H1 (cell line): ENCODE measurements at regions not wholly inside any gene's neighbourhood (a gene's known extent, or its start where the extent isn't known, plus 50 kb on each side); places are given as distances from the start of the nearest gene placed in this dataset.

ENCODE experiments used
- CTCF ChIA-PET: fragments of 300-600 bp; sonication (Branson Sonifier 250); formaldehyde crosslinking; loops from one replicate; lab custom pipeline; 2021; ENCODE audit not compliant: partially characterized antibody; lab: Charles Lee
- POLR2A ChIA-PET: fragments of 300-600 bp; sonication (Branson Sonifier 250); formaldehyde crosslinking; loops from one replicate; lab custom pipeline; 2021; ENCODE audit warnings: inconsistent platforms; ENCODE audit not compliant: partially characterized antibody; lab: Charles Lee
- DNase-seq, 2 experiments: peaks; one replicate each; pipeline versions ENCODE4 v3.0.0 to v3.0.0-alpha.2; 2010 to 2022; ENCODE audit warnings: low spot score in 2 of 2, low read depth in 1 of 2, mixed read lengths in 1 of 2
- FAIRE-seq: peaks from 2 replicates; lab custom pipeline; 2011; peaks lifted over from hg19 to GRCh38; lab: Jason Lieb, UNC
- H2AFZ ChIP-seq: 2 replicates; pipeline ENCODE4 v1.8.1; 2012; ENCODE audit warnings: low read length, inconsistent platforms
- H2AK5ac ChIP-seq: 2 replicates; pipeline ENCODE4 v1.6.1; 2013; ENCODE audit warnings: low read depth, low read length
- H2BK120ac ChIP-seq: replicated peaks from 2 replicates; pipeline ENCODE3; 2013; ENCODE audit warnings: low read depth, low read length, inconsistent platforms
- H2BK12ac ChIP-seq: 2 replicates; pipeline ENCODE4 v1.6.1; 2013; ENCODE audit warnings: low read depth, low read length
- H2BK15ac ChIP-seq: 2 replicates; pipeline ENCODE4 v1.6.1; 2013; ENCODE audit warnings: low read length
- H2BK20ac ChIP-seq: 2 replicates; pipeline ENCODE4 v1.6.1; 2013; ENCODE audit warnings: low read length
- H2BK5ac ChIP-seq: 2 replicates; pipeline ENCODE4 v1.6.1; 2013; ENCODE audit warnings: low read depth, low read length
- H3K14ac ChIP-seq: 2 replicates; pipeline ENCODE4 v1.6.1; 2013; ENCODE audit warnings: inconsistent platforms; ENCODE audit not compliant: insufficient read length
- H3K18ac ChIP-seq: 2 replicates; pipeline ENCODE4 v1.6.1; 2013; ENCODE audit warnings: low read length; ENCODE audit errors: extremely low read depth
- H3K23ac ChIP-seq: 2 replicates; pipeline ENCODE4 v1.6.1; 2013; ENCODE audit warnings: inconsistent platforms; ENCODE audit not compliant: insufficient read length
- H3K23me2 ChIP-seq: 2 replicates; pipeline ENCODE4 v1.6.1; 2013; ENCODE audit warnings: low read depth, low read length
- H3K27ac ChIP-seq: 2 replicates; pipeline ENCODE4 v1.6.1; 2011; ENCODE audit warnings: low read depth, low read length, inconsistent platforms
- H3K27me3 ChIP-seq, 4 experiments: replicated peaks in 1 of 4; 1 replicate in 1 of 4; 2 replicates in 3 of 4; pipeline versions ENCODE4 v1.6.1 to v1.8.1; 2011 to 2013; ENCODE audit warnings: low read length in 3 of 4, mild to moderate bottlenecking in 3 of 4, inconsistent platforms in 2 of 4, mixed read lengths in 2 of 4, moderate library complexity in 1 of 4; ENCODE audit not compliant: control insufficient read depth in 3 of 4, insufficient read depth in 3 of 4; ENCODE audit errors: extremely low read depth in 1 of 4
- H3K36me3 ChIP-seq, 4 experiments: 2 replicates each; pipeline versions ENCODE4 v1.6.1 to v1.8.1; 2011 to 2013; ENCODE audit warnings: mild to moderate bottlenecking in 4 of 4, low read length in 3 of 4, moderate library complexity in 2 of 4, control low read depth in 1 of 4, inconsistent platforms in 1 of 4; ENCODE audit not compliant: insufficient read depth in 4 of 4, control insufficient read depth in 2 of 4
- H3K4ac ChIP-seq: replicated peaks from 2 replicates; pipeline ENCODE3; 2013; ENCODE audit warnings: low read length, low read depth, mixed read lengths, inconsistent platforms; ENCODE audit not compliant: insufficient read length
- H3K4me1 ChIP-seq, 4 experiments: replicated peaks in 1 of 4; 1 replicate in 1 of 4; 2 replicates in 3 of 4; pipeline versions ENCODE4 v1.6.1 to v1.8.1; 2011 to 2013; ENCODE audit warnings: low read length in 3 of 4, inconsistent platforms in 2 of 4, mixed read lengths in 1 of 4; ENCODE audit not compliant: insufficient read depth in 4 of 4, control insufficient read depth in 3 of 4
- H3K4me2 ChIP-seq, 2 experiments: 2 replicates each; pipeline versions ENCODE4 v1.6.1 to v1.8.1; 2011 to 2013; ENCODE audit warnings: low read depth in 2 of 2, low read length in 2 of 2, control low read depth in 1 of 2, inconsistent platforms in 1 of 2, mild to moderate bottlenecking in 1 of 2; ENCODE audit not compliant: insufficient read depth in 1 of 2
- H3K4me3 ChIP-seq, 4 experiments: fragments of 200-600, 300-600 bp in 1 of 4; sonication (generic), shearing (Covaris generic), sonication (Bioruptor Twin) in 1 of 4; 2 replicates each; pipeline versions ENCODE4 v1.5.1 to v1.8.1; 2011 to 2016; ENCODE audit warnings: low read length in 4 of 4, low read depth in 3 of 4, control low read depth in 2 of 4, inconsistent platforms in 2 of 4, mild to moderate bottlenecking in 2 of 4, mixed read lengths in 1 of 4, moderate library complexity in 1 of 4; ENCODE audit not compliant: insufficient read depth in 2 of 4; ENCODE audit errors: extremely low read depth in 1 of 4
- H3K56ac ChIP-seq: replicated peaks from 2 replicates; pipeline ENCODE3; 2013; ENCODE audit warnings: low read depth, mild to moderate bottlenecking, mixed read lengths, low read length, inconsistent platforms; ENCODE audit not compliant: insufficient read length
- H3K79me1 ChIP-seq: 2 replicates; pipeline ENCODE4 v1.6.1; 2013; ENCODE audit warnings: low read depth, low read length, control low read depth
- H3K79me2 ChIP-seq, 2 experiments: 2 replicates each; pipeline versions ENCODE4 v1.6.1 to v1.8.1; 2012 to 2013; ENCODE audit warnings: low read length in 2 of 2, mild to moderate bottlenecking in 2 of 2, inconsistent platforms in 1 of 2; ENCODE audit not compliant: insufficient read depth in 2 of 2, control insufficient read depth in 1 of 2
- H3K9ac ChIP-seq, 4 experiments: replicated peaks in 1 of 4; 1 replicate in 1 of 4; 2 replicates in 3 of 4; pipeline versions ENCODE4 v1.6.1 to v1.8.1; 2011 to 2013; ENCODE audit warnings: low read depth in 3 of 4, low read length in 3 of 4, control low read depth in 2 of 4, mild to moderate bottlenecking in 2 of 4, moderate library complexity in 2 of 4, inconsistent platforms in 1 of 4; ENCODE audit errors: extremely low read depth in 1 of 4
- H3K9me3 ChIP-seq, 2 experiments: 2 replicates each; pipeline versions ENCODE4 v1.6.1 to v1.8.1; 2012 to 2013; ENCODE audit warnings: mild to moderate bottlenecking in 2 of 2, moderate library complexity in 2 of 2, control low read depth in 1 of 2, inconsistent platforms in 1 of 2, low read depth in 1 of 2, low read length in 1 of 2, mixed read lengths in 1 of 2; ENCODE audit not compliant: insufficient read depth in 2 of 2
- H4K20me1 ChIP-seq, 2 experiments: replicated peaks in 1 of 2; 2 replicates each; pipeline versions ENCODE3 to v1.8.1; 2011 to 2013; ENCODE audit warnings: inconsistent platforms in 2 of 2, low read length in 2 of 2, mild to moderate bottlenecking in 1 of 2; ENCODE audit not compliant: insufficient read depth in 2 of 2, control insufficient read depth in 1 of 2
- H4K5ac ChIP-seq: 2 replicates; pipeline ENCODE4 v1.6.1; 2013; ENCODE audit warnings: low read length, low read depth, mixed read lengths, inconsistent platforms; ENCODE audit not compliant: insufficient read length
- H4K8ac ChIP-seq: 2 replicates; pipeline ENCODE4 v1.8.0; 2013; ENCODE audit warnings: mild to moderate bottlenecking, moderate library complexity, low read length, inconsistent platforms; ENCODE audit not compliant: insufficient read depth; ENCODE audit errors: extremely low read depth
- H4K91ac ChIP-seq: replicated peaks from 2 replicates; pipeline ENCODE3; 2013; ENCODE audit warnings: low read length, mixed read lengths, inconsistent platforms; ENCODE audit not compliant: insufficient read length
- CEBPB ChIP-seq: IDR thresholded peaks from 2 replicates; pipeline ENCODE4 v1.6.1; 2012; ENCODE audit warnings: low read depth, low read length
- E2F6 ChIP-seq: IDR thresholded peaks from 2 replicates; pipeline ENCODE4 v1.6.1; 2012; ENCODE audit warnings: inconsistent platforms
- JUND ChIP-seq: IDR thresholded peaks from 2 replicates; pipeline ENCODE4 v1.6.1; 2011; ENCODE audit warnings: mild to moderate bottlenecking, improper control_type of control experiment, low read length
- RAD21 ChIP-seq, 2 experiments: IDR thresholded peaks in 1 of 2; conservative IDR thresholded peaks in 1 of 2; 2 replicates each; pipeline ENCODE4 v1.6.1; 2011; ENCODE audit warnings: low read depth in 2 of 2, low read length in 2 of 2, improper control_type of control experiment in 1 of 2, inconsistent platforms in 1 of 2, mild to moderate bottlenecking in 1 of 2, moderate library complexity in 1 of 2
- RNF2 ChIP-seq: fragments of 200-900, 300-1000 bp; sonication (generic); IDR thresholded peaks from 2 replicates; pipeline ENCODE4 v1.7.1; 2016; ENCODE audit warnings: borderline replicate concordance, low read depth, mild to moderate bottlenecking, antibody characterized with exemption, low read length; ENCODE audit not compliant: poor library complexity, severe bottlenecking; ENCODE audit errors: missing control alignments
- SIN3A ChIP-seq, 2 experiments: IDR thresholded peaks in 1 of 2; conservative IDR thresholded peaks in 1 of 2; 2 replicates each; pipeline ENCODE4 v1.6.1; 2011 to 2012; ENCODE audit warnings: low read length in 2 of 2, improper control_type of control experiment in 1 of 2, low read depth in 1 of 2, mild to moderate bottlenecking in 1 of 2
- SIX5 ChIP-seq: IDR thresholded peaks from 2 replicates; pipeline ENCODE4 v1.6.1; 2011; ENCODE audit warnings: mild to moderate bottlenecking, low read depth, low read length
- TAF7 ChIP-seq: optimal IDR thresholded peaks from 2 replicates; pipeline ENCODE3; 2011; ENCODE audit warnings: low read depth, mild to moderate bottlenecking, inconsistent platforms, low read length, moderate library complexity, borderline replicate concordance
- TCF12 ChIP-seq: IDR thresholded peaks from 2 replicates; pipeline ENCODE4 v1.6.1; 2011; ENCODE audit warnings: low read depth, mild to moderate bottlenecking, low read length
- USF2 ChIP-seq: IDR thresholded peaks from 2 replicates; pipeline ENCODE4 v1.6.1; 2011; ENCODE audit warnings: low read length, improper control_type of control experiment
- WGBS, 2 experiments: shearing (Covaris generic) in 1 of 2; methylation state at CpG; one replicate each; pipeline versions ENCODE4 v1.1.6 to v1.1.7; 2013 to 2015; ENCODE audit warnings: low lambda C conversion rate in 2 of 2, mixed read lengths in 2 of 2, inconsistent platforms in 1 of 2, low coverage in 1 of 2, missing lambda C conversion rate in 1 of 2; ENCODE audit not compliant: insufficient replicate concordance in 2 of 2, insufficient coverage in 1 of 2, insufficient read length in 1 of 2; ENCODE audit errors: extremely low coverage in 1 of 2, missing lambda C conversion rate in 1 of 2; 5-methylcytosine and 5-hydroxymethylcytosine counted together

- H2BK20ac ChIP-seq = no peak overlapping the region
- no peak overlapping the region for H3K14ac ChIP-seq
- no peaks in the 10 kb centered on the region for H3K36me3 ChIP-seq
- H3K9me3 ChIP-seq = no peaks in the 10 kb centered on the region
- peaks cover 0 to 1% (median under 1%) of the 10 kb centered on the region in 4 experiments; a peak in 3 of 7 replicates for H3K4me1 ChIP-seq
- no peaks in the 10 kb centered on the region for H4K20me1 ChIP-seq
- FAIRE-seq (no peak), DNase-seq (no peak)
- no peak overlapping the region for H2BK12ac ChIP-seq
- no peaks in the 10 kb centered on the region for H3K79me2 ChIP-seq
- no peaks in the 10 kb centered on the region for H3K27me3 ChIP-seq
- H3K4me2 ChIP-seq = no peak overlapping the region
- no peak overlapping the region for H4K5ac ChIP-seq
- H2BK5ac ChIP-seq = no peak overlapping the region
- H2BK15ac ChIP-seq = no peak overlapping the region
- H3K23ac ChIP-seq = no peak overlapping the region
- no peaks in the 10 kb centered on the region for H3K79me1 ChIP-seq
- no peak overlapping the region for H3K56ac ChIP-seq
- H3K23me2 ChIP-seq = no peaks in the 10 kb centered on the region
- 86% methylated on average over 1 of the region's 1 CpG; no CpG with 5 or more reads in 1 of the 2 experiments for WGBS, 2 experiments
- H4K91ac ChIP-seq = no peak overlapping the region
- no peak overlapping the region for H3K4me3 ChIP-seq
- H3K18ac ChIP-seq = peak overlapping the region; percentile 9; the same call in 1 of the 2 replicates
- H4K8ac ChIP-seq = no peak overlapping the region
- H2BK120ac ChIP-seq = no peak overlapping the region
- no peak overlapping the region for H3K4ac ChIP-seq
- H2AFZ ChIP-seq = 0 out of 2 replicates have a peak overlapping the region, but pooled peaks have one; percentile 17
- H2AK5ac ChIP-seq = no peak overlapping the region
- no peak overlapping the region for H3K9ac ChIP-seq
- H3K27ac ChIP-seq = no peak overlapping the region
- POLR2A ChIA-PET = no interaction called here
- CTCF ChIA-PET = interaction anchor here (0.7 kb wide), 1 partner anchor 14 kb away, joined by 3 read pairs; no protein-coding TSS in a partner anchor
- TF ChIP-seq RAD21 (IDR thresholded peaks at IDR 0.05 in 1 of 2, conservative IDR thresholded peaks at IDR 0.05 in 1 of 2; ENCODE audit: low read depth in 2 of 2, low read length in 2 of 2) = no peak
- no peak for TF ChIP-seq CEBPB
- no peak for TF ChIP-seq USF2
- no peak for TF ChIP-seq TAF7
- no peak for TF ChIP-seq RNF2
- TF ChIP-seq SIN3A (conservative IDR thresholded peaks at IDR 0.05 in 1 of 2, IDR thresholded peaks at IDR 0.05 in 1 of 2; ENCODE audit: low read depth in 1 of 2, low read length in 2 of 2) = no peak
- TF ChIP-seq E2F6 = no peak
- TF ChIP-seq TCF12 = no peak
- TF ChIP-seq JUND = no peak
- TF ChIP-seq SIX5 = no peak
Measured at GRCh38 chr9:119435076-119435475, 65.8 kb upstream of the BRINP1 start.
